ENCODE measurements at regions not wholly inside any gene's neighbourhood (a gene's known extent, or its start where the extent isn't known, plus 50 kb on each side); places are given as distances from the start of the nearest gene placed in this dataset.

- Histone ChIP-seq H3K9me2 (replicated peaks; ENCODE audit: insufficient read depth, low read length) (no peaks in the 10 kb centered on the region), H3F3A (ENCODE audit: insufficient read depth) (no peaks in the 10 kb centered on the region), H3K9ac (ENCODE audit: low read length) (no peak overlapping the region), H3K36me3 (ENCODE audit: low read length) (no peaks in the 10 kb centered on the region), H4K20me1 (ENCODE audit: low read depth, low read length) (no peaks in the 10 kb centered on the region), H2AFZ (ENCODE audit: low read depth, low read length, severe bottlenecking) (no peak overlapping the region), H3K4me2 (ENCODE audit: low read depth, low read length, poor library complexity, severe bottlenecking) (no peak overlapping the region), H3K27ac (ENCODE audit: low read depth, low read length) (no peak overlapping the region), H3K9me3 (ENCODE audit: insufficient read depth, low read length) (0 out of 2 replicates have a peak, but pooled peaks cover 3% of the 10 kb centered on the region), H3K27me3 (ENCODE audit: low read length) (no peaks in the 10 kb centered on the region), H3K4me3 (ENCODE audit: insufficient read depth, low read length, poor library complexity, severe bottlenecking) (no peak overlapping the region), H3K79me2 (ENCODE audit: insufficient read depth, low read length) (no peaks in the 10 kb centered on the region)
- no peak for TF ChIP-seq CTCF (IDR thresholded peaks at IDR 0.05; ENCODE audit: insufficient read depth, low read length, poor library complexity, severe bottlenecking)
- no peak for TF ChIP-seq EZH2phosphoT487 (conservative IDR thresholded peaks at IDR 0.05; ENCODE audit: low read length)
Observed at GRCh38 chr20:60269573-60270162, 311.4 kb downstream of the CDH26 start.

GRCh38 chr20:60270341-60270740 lies 312.1 kb downstream of the CDH26 start:
- H3K9ac ChIP-seq (ENCODE audit: low read length): no peak overlapping the region
- no peaks in the 10 kb centered on the region for H3F3A ChIP-seq (ENCODE audit: insufficient read depth)
- H3K4me2 ChIP-seq (ENCODE audit: low read depth, low read length, poor library complexity, severe bottlenecking): no peak overlapping the region
- H3K4me3 ChIP-seq (ENCODE audit: insufficient read depth, low read length, poor library complexity, severe bottlenecking): no peak overlapping the region
- no peaks in the 10 kb centered on the region for H4K20me1 ChIP-seq (ENCODE audit: low read depth, low read length)
- no peak overlapping the region for H2AFZ ChIP-seq (ENCODE audit: low read depth, low read length, severe bottlenecking)
- no peaks in the 10 kb centered on the region for H3K36me3 ChIP-seq (ENCODE audit: low read length)
- 0 out of 2 replicates have a peak, but pooled peaks cover 3% of the 10 kb centered on the region for H3K9me3 ChIP-seq (ENCODE audit: insufficient read depth, low read length)
- H3K27me3 ChIP-seq (ENCODE audit: low read length): no peaks in the 10 kb centered on the region
- H3K79me2 ChIP-seq (ENCODE audit: insufficient read depth, low read length): no peaks in the 10 kb centered on the region
- H3K27ac ChIP-seq (ENCODE audit: low read depth, low read length): no peak overlapping the region
- no peak for TF ChIP-seq CTCF (IDR thresholded peaks at IDR 0.05; ENCODE audit: insufficient read depth, low read length, poor library complexity, severe bottlenecking)
- no peak for TF ChIP-seq EZH2phosphoT487 (conservative IDR thresholded peaks at IDR 0.05; ENCODE audit: low read length)
- no peaks in the 10 kb centered on the region for H3K9me2 ChIP-seq (replicated peaks; ENCODE audit: insufficient read depth, low read length)

GRCh38 chr20:60271597-60271996 lies 313.4 kb downstream of the CDH26 start:
- Histone ChIP-seq H2AFZ (ENCODE audit: low read depth, low read length, severe bottlenecking) (no peak overlapping the region), H3K36me3 (ENCODE audit: low read length) (no peaks in the 10 kb centered on the region), H3K9me3 (ENCODE audit: insufficient read depth, low read length) (0 out of 2 replicates have a peak, but pooled peaks cover 3% of the 10 kb centered on the region), H3K9me2 (replicated peaks; ENCODE audit: insufficient read depth, low read length) (no peaks in the 10 kb centered on the region), H3F3A (ENCODE audit: insufficient read depth) (no peaks in the 10 kb centered on the region), H4K20me1 (ENCODE audit: low read depth, low read length) (no peaks in the 10 kb centered on the region), H3K4me3 (ENCODE audit: insufficient read depth, low read length, poor library complexity, severe bottlenecking) (no peak overlapping the region), H3K9ac (ENCODE audit: low read length) (no peak overlapping the region), H3K4me2 (ENCODE audit: low read depth, low read length, poor library complexity, severe bottlenecking) (no peak overlapping the region), H3K27ac (ENCODE audit: low read depth, low read length) (no peak overlapping the region), H3K79me2 (ENCODE audit: insufficient read depth, low read length) (no peaks in the 10 kb centered on the region), H3K27me3 (ENCODE audit: low read length) (no peaks in the 10 kb centered on the region)
- TF ChIP-seq EZH2phosphoT487 (conservative IDR thresholded peaks at IDR 0.05; ENCODE audit: low read length) (no peak), CTCF (IDR thresholded peaks at IDR 0.05; ENCODE audit: insufficient read depth, low read length, poor library complexity, severe bottlenecking) (no peak)
